Epidermal melanocyte (primary cell): ENCODE measurements at regions not wholly inside any gene's neighbourhood (a gene's known extent, or its start where the extent isn't known, plus 50 kb on each side); places are given as distances from the start of the nearest gene placed in this dataset.

Source experiments
- DNase-seq: peaks from one replicate; pipeline ENCODE4 v3.0.0; 2011; ENCODE audit warnings: low spot score; ENCODE audit not compliant: insufficient read length

- DNase-seq = no peak
These were observed 84.0 kb upstream of the SALL4 start for GRCh38 chr20:51886341-51886740.

GRCh38 chr20:51884561-51884960, 82.2 kb upstream of the SALL4 start:
- DNase-seq = no peak

GRCh38 chr20:51880188-51880587, 77.9 kb upstream of the SALL4 start:
- no peak for DNase-seq

- DNase-seq = no peak
These were observed 74.1 kb upstream of the SALL4 start for GRCh38 chr20:51876313-51876940.

GRCh38 chr20:51873652-51874051, 71.3 kb upstream of the SALL4 start:
- no peak for DNase-seq

- DNase-seq = no peak
These were observed 69.6 kb upstream of the SALL4 start for GRCh38 chr20:51871943-51872342.

- no peak for DNase-seq
These were observed 66.7 kb upstream of the SALL4 start for GRCh38 chr20:51869002-51869401.

GRCh38 chr20:51867251-51867650, 64.9 kb upstream of the SALL4 start:
- DNase-seq = no peak

GRCh38 chr20:51864967-51865366, 62.6 kb upstream of the SALL4 start:
- no peak for DNase-seq

- no peak for DNase-seq
These were observed 60.5 kb upstream of the SALL4 start for GRCh38 chr20:51862796-51863195.

- no peak for DNase-seq
These were observed 59.6 kb upstream of the SALL4 start for GRCh38 chr20:51861726-51862466.

GRCh38 chr20:51860111-51860882, 58.0 kb upstream of the SALL4 start:
- no peak for DNase-seq

GRCh38 chr20:51856432-51856831, 54.1 kb upstream of the SALL4 start:
- DNase-seq = no peak

GRCh38 chr20:51854921-51855320, 52.6 kb upstream of the SALL4 start:
- no peak for DNase-seq
